ENCODE measurements at regions not wholly inside any gene's neighbourhood (a gene's known extent, or its start where the extent isn't known, plus 50 kb on each side); places are given as distances from the start of the nearest gene placed in this dataset.

- TF ChIP-seq POLR2A (IDR thresholded peaks at IDR 0.05) (no peak), POLR2AphosphoS5 (IDR thresholded peaks at IDR 0.05) (no peak), EP300 (IDR thresholded peaks at IDR 0.05; ENCODE audit: low read depth) (no peak), CTCF (IDR thresholded peaks at IDR 0.05) (no peak)
- Histone ChIP-seq H3K27me3 (no peaks in the 10 kb centered on the region), H3K4me3 (no peak overlapping the region), H3K4me1 (no peaks in the 10 kb centered on the region), H3K36me3 (no peaks in the 10 kb centered on the region), H3K27ac (no peak overlapping the region), H3K9me3 (no peaks in the 10 kb centered on the region)
- in situ Hi-C loops (cut with MboI; ENCODE audit: low pct_ligation_motif_present in 1 of 4, low pct_unique_long_range_greater_than_20kb in 1 of 4, low sequenced_read_pairs in 3 of 4) (no loop called here), intact Hi-C loops (cut with DNase I; ENCODE audit: low total_unique reads) (no loop called here)
- 46 to 52% methylated on average over 1 of the region's 1 CpG for WGBS, 2 donors (ENCODE audit: low coverage in 1 of 2)
- no peak for DNase-seq
Measured at GRCh38 chr6:102313699-102314098, 920.2 kb downstream of the GRIK2 start.

- Histone ChIP-seq H3K4me3 (no peak overlapping the region), H3K27ac (no peak overlapping the region), H3K27me3 (no peaks in the 10 kb centered on the region), H3K4me1 (no peaks in the 10 kb centered on the region), H3K9me3 (no peaks in the 10 kb centered on the region), H3K36me3 (no peaks in the 10 kb centered on the region)
- in situ Hi-C loops (cut with MboI; ENCODE audit: low pct_ligation_motif_present in 1 of 4, low pct_unique_long_range_greater_than_20kb in 1 of 4, low sequenced_read_pairs in 3 of 4) = no loop called here
- DNase-seq = no peak
- WGBS, 2 donors (ENCODE audit: low coverage in 1 of 2) = 71 to 83% methylated on average over 1 of the region's 1 CpG
- intact Hi-C loops (cut with DNase I; ENCODE audit: low total_unique reads) = no loop called here
- TF ChIP-seq CTCF (IDR thresholded peaks at IDR 0.05) = no peak
- no peak for TF ChIP-seq EP300 (IDR thresholded peaks at IDR 0.05; ENCODE audit: low read depth)
- no peak for TF ChIP-seq POLR2AphosphoS5 (IDR thresholded peaks at IDR 0.05)
- no peak for TF ChIP-seq POLR2A (IDR thresholded peaks at IDR 0.05)
Measured at GRCh38 chr6:102309700-102310099, 916.2 kb downstream of the GRIK2 start.

- TF ChIP-seq CTCF (IDR thresholded peaks at IDR 0.05) = no peak
- TF ChIP-seq POLR2A (IDR thresholded peaks at IDR 0.05) = no peak
- no peak for TF ChIP-seq EP300 (IDR thresholded peaks at IDR 0.05; ENCODE audit: low read depth)
- no peak for TF ChIP-seq POLR2AphosphoS5 (IDR thresholded peaks at IDR 0.05)
Measured at GRCh38 chr6:102300350-102300749, 906.8 kb downstream of the GRIK2 start.

GRCh38 chr6:102298051-102298450, 904.5 kb downstream of the GRIK2 start:
- intact Hi-C loops (cut with DNase I; ENCODE audit: low total_unique reads) = no loop called here
- no peak for TF ChIP-seq POLR2A (IDR thresholded peaks at IDR 0.05)
- TF ChIP-seq CTCF (IDR thresholded peaks at IDR 0.05) = no peak
- TF ChIP-seq POLR2AphosphoS5 (IDR thresholded peaks at IDR 0.05) = no peak
- no peak for TF ChIP-seq EP300 (IDR thresholded peaks at IDR 0.05; ENCODE audit: low read depth)

More at GRCh38 chr6:102300350-102300749, 906.8 kb downstream of the GRIK2 start:
- in situ Hi-C loops (cut with MboI; ENCODE audit: low pct_ligation_motif_present in 1 of 4, low pct_unique_long_range_greater_than_20kb in 1 of 4, low sequenced_read_pairs in 3 of 4) = no loop called here
- 73 to 90% methylated on average over 3 of the region's 3 CpGs for WGBS, 2 donors (ENCODE audit: low coverage in 1 of 2)
- Histone ChIP-seq H3K4me3 (no peak overlapping the region), H3K4me1 (no peaks in the 10 kb centered on the region), H3K36me3 (no peaks in the 10 kb centered on the region), H3K27ac (no peak overlapping the region), H3K9me3 (no peaks in the 10 kb centered on the region), H3K27me3 (no peaks in the 10 kb centered on the region)
- no peak for DNase-seq
- intact Hi-C loops (cut with DNase I; ENCODE audit: low total_unique reads) = no loop called here

More at GRCh38 chr6:102298051-102298450, 904.5 kb downstream of the GRIK2 start:
- H3K27me3 ChIP-seq = no peaks in the 10 kb centered on the region
- H3K9me3 ChIP-seq = no peaks in the 10 kb centered on the region
- H3K4me3 ChIP-seq = no peak overlapping the region
- no peak overlapping the region for H3K27ac ChIP-seq
- H3K4me1 ChIP-seq = no peaks in the 10 kb centered on the region
- H3K36me3 ChIP-seq = no peaks in the 10 kb centered on the region
- no peak for DNase-seq
- in situ Hi-C loops (cut with MboI; ENCODE audit: low pct_ligation_motif_present in 1 of 4, low pct_unique_long_range_greater_than_20kb in 1 of 4, low sequenced_read_pairs in 3 of 4) = no loop called here

Small RNA genes in the stretch of these regions (small RNA-seq; reads per million reads assigned to genes)
- 0 reads per million in 4 donors for gene RF00438
